IPS-15b (cell line): ENCODE measurements at regions not wholly inside any gene's neighbourhood (a gene's known extent, or its start where the extent isn't known, plus 50 kb on each side); places are given as distances from the start of the nearest gene placed in this dataset.

ENCODE experiments used
- H3K27me3 ChIP-seq: one replicate; pipeline ENCODE4 v1.6.1; 2013; ENCODE audit warnings: low read length; ENCODE audit not compliant: control insufficient read depth, insufficient read depth
- H3K36me3 ChIP-seq: one replicate; pipeline ENCODE4 v1.6.1; 2013; ENCODE audit warnings: low read length; ENCODE audit not compliant: control insufficient read depth, insufficient read depth
- H3K4me1 ChIP-seq: one replicate; pipeline ENCODE4 v1.6.1; 2013; ENCODE audit warnings: mild to moderate bottlenecking, low read length; ENCODE audit not compliant: control insufficient read depth, insufficient read depth
- H3K4me3 ChIP-seq: one replicate; pipeline ENCODE4 v1.5.1; 2013; ENCODE audit warnings: low read depth, low read length
- H3K9ac ChIP-seq: one replicate; pipeline ENCODE4 v1.6.1; 2013; ENCODE audit warnings: low read depth, mild to moderate bottlenecking, low read length
- H3K9me3 ChIP-seq: one replicate; pipeline ENCODE4 v1.6.1; 2013; ENCODE audit warnings: mild to moderate bottlenecking, low read length; ENCODE audit not compliant: control insufficient read depth, insufficient read depth

GRCh38 chr2:21915201-21915600 lies 791.4 kb downstream of the TDRD15 start:
- H3K27me3 ChIP-seq = no peaks in the 10 kb centered on the region
- no peaks in the 10 kb centered on the region for H3K36me3 ChIP-seq
- H3K4me1 ChIP-seq = no peaks in the 10 kb centered on the region
- no peak overlapping the region for H3K4me3 ChIP-seq
- no peaks in the 10 kb centered on the region for H3K9me3 ChIP-seq
- H3K9ac ChIP-seq = no peak overlapping the region

DNA sequence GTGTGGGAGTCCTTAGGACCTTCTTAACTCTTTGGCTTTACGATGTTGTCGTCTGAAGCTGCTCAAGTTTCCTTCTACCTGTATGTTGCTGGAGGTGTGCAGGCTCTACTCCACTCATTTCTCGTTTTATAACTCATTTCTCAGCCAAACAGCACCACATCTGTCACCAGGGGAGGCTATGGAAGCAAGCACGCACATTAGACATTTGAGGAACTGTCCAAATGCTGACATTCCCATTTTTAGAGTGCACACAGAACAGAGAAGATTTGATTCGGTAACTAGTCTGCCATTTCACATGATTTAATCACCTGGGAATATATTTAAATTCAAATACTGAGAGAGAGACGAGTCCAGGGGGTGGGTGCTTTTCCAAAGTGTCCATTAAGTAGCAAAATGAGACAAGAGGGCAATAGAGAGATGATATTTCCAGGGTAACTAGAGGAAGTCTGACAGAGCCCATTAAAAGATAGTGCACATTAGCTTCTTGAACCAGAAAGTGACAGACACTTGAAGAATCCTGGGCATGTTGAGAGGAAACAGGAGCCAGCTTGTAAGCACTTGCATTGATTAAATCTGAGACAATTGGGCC lies 793.3 kb downstream of the TDRD15 start:
- H3K9ac ChIP-seq = no peak overlapping the region
- no peaks in the 10 kb centered on the region for H3K4me1 ChIP-seq
- no peaks in the 10 kb centered on the region for H3K27me3 ChIP-seq
- no peaks in the 10 kb centered on the region for H3K9me3 ChIP-seq
- no peak overlapping the region for H3K4me3 ChIP-seq
- H3K36me3 ChIP-seq = no peaks in the 10 kb centered on the region

- Histone ChIP-seq H3K4me1 (no peaks in the 10 kb centered on the region), H3K27me3 (no peaks in the 10 kb centered on the region), H3K9ac (no peak overlapping the region), H3K9me3 (no peaks in the 10 kb centered on the region), H3K4me3 (no peak overlapping the region), H3K36me3 (no peaks in the 10 kb centered on the region)
Observed at GRCh38 chr2:21920721-21921120, 797.0 kb downstream of the TDRD15 start.

GRCh38 chr2:21924640-21925285 lies 801.0 kb downstream of the TDRD15 start:
- no peak overlapping the region for H3K9ac ChIP-seq
- no peaks in the 10 kb centered on the region for H3K9me3 ChIP-seq
- H3K4me1 ChIP-seq = no peaks in the 10 kb centered on the region
- H3K4me3 ChIP-seq = no peak overlapping the region
- H3K27me3 ChIP-seq = no peaks in the 10 kb centered on the region
- H3K36me3 ChIP-seq = no peaks in the 10 kb centered on the region

GRCh38 chr2:21928292-21928691 lies 804.5 kb downstream of the TDRD15 start:
- Histone ChIP-seq H3K4me1 (no peaks in the 10 kb centered on the region), H3K27me3 (no peaks in the 10 kb centered on the region), H3K9ac (no peak overlapping the region), H3K36me3 (no peaks in the 10 kb centered on the region), H3K4me3 (no peak overlapping the region), H3K9me3 (no peaks in the 10 kb centered on the region)

DNA sequence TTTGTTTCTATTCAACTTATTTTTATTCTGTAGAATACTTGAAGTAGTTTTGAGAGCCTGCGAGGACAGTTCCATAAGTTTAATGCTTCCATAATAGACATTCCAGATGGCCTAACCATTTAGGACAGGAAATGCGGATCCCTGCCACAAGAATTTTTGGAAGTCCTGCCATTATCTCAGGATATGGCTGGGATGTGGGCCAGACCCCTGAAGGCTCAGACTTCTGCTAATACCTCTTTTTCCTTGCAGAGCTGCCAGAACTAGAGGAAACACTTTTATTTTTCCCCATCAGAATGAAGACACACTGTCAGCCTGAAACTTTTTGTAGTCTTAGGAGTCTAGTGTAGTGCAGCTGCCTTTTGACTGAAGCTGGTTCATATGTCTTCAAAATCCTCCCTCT lies 806.5 kb downstream of the TDRD15 start:
- no peaks in the 10 kb centered on the region for H3K4me1 ChIP-seq
- H3K27me3 ChIP-seq = no peaks in the 10 kb centered on the region
- no peak overlapping the region for H3K4me3 ChIP-seq
- H3K9ac ChIP-seq = no peak overlapping the region
- H3K9me3 ChIP-seq = no peaks in the 10 kb centered on the region
- H3K36me3 ChIP-seq = no peaks in the 10 kb centered on the region

DNA sequence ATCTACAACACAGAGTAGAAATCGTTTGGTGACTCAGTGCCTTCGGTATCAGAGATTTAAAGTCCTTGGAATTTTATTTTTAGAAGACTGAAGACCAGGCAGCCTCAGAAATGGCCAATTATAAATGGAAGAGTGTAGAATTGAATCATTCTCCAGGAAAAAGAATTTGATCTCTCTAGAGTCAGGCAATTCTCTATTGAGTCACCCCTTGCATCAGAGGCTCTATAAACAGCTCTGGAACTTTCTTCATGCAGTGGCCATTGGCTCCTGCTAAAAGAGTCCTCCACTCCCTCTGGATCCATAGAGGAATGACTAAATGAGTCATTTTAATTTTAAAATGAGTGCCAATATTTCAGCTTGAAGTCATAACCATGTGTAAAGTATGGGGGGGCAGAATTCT lies 816.2 kb downstream of the TDRD15 start:
- Histone ChIP-seq H3K27me3 (no peaks in the 10 kb centered on the region), H3K4me1 (no peaks in the 10 kb centered on the region), H3K9me3 (no peaks in the 10 kb centered on the region), H3K4me3 (no peak overlapping the region), H3K9ac (no peak overlapping the region), H3K36me3 (no peaks in the 10 kb centered on the region)

DNA sequence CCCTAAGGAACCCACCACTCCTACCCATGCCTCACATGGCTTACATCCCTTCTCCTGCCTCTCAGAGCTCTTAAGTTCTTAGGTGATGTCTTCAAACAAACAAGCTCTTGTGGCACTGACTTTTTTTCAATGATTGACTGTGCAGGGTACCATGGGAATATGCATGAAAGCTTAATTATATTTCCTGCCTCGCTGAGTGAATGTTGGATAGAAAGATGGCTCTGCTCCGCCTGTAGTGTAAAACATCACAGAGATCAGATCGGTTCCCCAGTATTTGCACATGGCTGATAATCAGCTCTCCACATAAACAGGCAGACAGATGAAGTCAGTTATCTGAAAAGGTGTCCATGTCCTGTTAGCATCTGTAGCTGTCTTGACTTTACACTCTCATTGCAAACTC lies 820.8 kb downstream of the TDRD15 start:
- Histone ChIP-seq H3K4me3 (no peak overlapping the region), H3K27me3 (no peaks in the 10 kb centered on the region), H3K36me3 (no peaks in the 10 kb centered on the region), H3K9ac (no peak overlapping the region), H3K9me3 (no peaks in the 10 kb centered on the region), H3K4me1 (no peaks in the 10 kb centered on the region)

- no peaks in the 10 kb centered on the region for H3K9me3 ChIP-seq
Observed at GRCh38 chr2:21945658-21946057, 821.9 kb downstream of the TDRD15 start.

GRCh38 chr2:21947046-21947445 lies 823.3 kb downstream of the TDRD15 start:
- no peaks in the 10 kb centered on the region for H3K4me1 ChIP-seq
- H3K36me3 ChIP-seq = no peaks in the 10 kb centered on the region
- no peaks in the 10 kb centered on the region for H3K27me3 ChIP-seq
- no peaks in the 10 kb centered on the region for H3K9me3 ChIP-seq
- no peak overlapping the region for H3K4me3 ChIP-seq
- H3K9ac ChIP-seq = no peak overlapping the region

More at GRCh38 chr2:21945658-21946057, 821.9 kb downstream of the TDRD15 start:
- Histone ChIP-seq H3K36me3 (no peaks in the 10 kb centered on the region), H3K27me3 (no peaks in the 10 kb centered on the region), H3K4me3 (no peak overlapping the region), H3K4me1 (no peaks in the 10 kb centered on the region), H3K9ac (no peak overlapping the region)

GRCh38 chr2:21966139-21966538 lies 842.4 kb downstream of the TDRD15 start:
- Histone ChIP-seq H3K9ac (no peak overlapping the region), H3K9me3 (no peaks in the 10 kb centered on the region), H3K4me3 (no peak overlapping the region), H3K36me3 (no peaks in the 10 kb centered on the region), H3K4me1 (no peaks in the 10 kb centered on the region), H3K27me3 (no peaks in the 10 kb centered on the region)

DNA sequence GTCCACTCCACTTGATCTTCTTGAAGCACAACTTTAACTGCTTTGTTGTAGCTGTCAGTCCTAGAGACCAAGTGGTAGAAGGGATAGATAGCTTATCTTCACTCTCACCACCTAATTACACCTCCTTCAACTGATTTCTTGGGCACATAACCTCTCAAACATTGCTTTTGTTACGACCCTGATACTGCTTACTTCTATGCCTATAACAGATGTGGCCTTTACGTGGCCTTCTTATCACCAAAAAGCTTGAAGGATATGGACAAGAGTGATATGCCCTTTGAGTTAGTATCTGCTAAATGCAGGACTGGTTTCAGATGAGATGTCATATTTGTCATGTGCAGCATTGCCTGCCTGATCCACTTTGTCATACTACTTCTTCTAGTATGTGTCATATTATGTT lies 847.2 kb downstream of the TDRD15 start:
- Histone ChIP-seq H3K9ac (no peak overlapping the region), H3K4me1 (no peaks in the 10 kb centered on the region), H3K4me3 (no peak overlapping the region), H3K27me3 (no peaks in the 10 kb centered on the region), H3K36me3 (no peaks in the 10 kb centered on the region), H3K9me3 (no peaks in the 10 kb centered on the region)
